Right lobe of liver (tissue), 6 donors: ENCODE measurements at regions not wholly inside any gene's neighbourhood (a gene's known extent, or its start where the extent isn't known, plus 50 kb on each side); places are given as distances from the start of the nearest gene placed in this dataset.
A peak's percentile ranks its signal among the peaks of the same experiment; 100 is the strongest.

Source experiments
- ATAC-seq, 4 donors: fragments of 200-7000 bp; cut with Tn5 transposase; one replicate each; pipeline ENCODE4 v1.9.1; 2020; ENCODE audit warnings: mild to moderate bottlenecking in 4 of 4, moderate library complexity in 4 of 4
- DNase-seq, 3 donors: peaks; one replicate each; pipeline ENCODE4 v3.0.0-alpha.2; 2020
- H3K27ac ChIP-seq, 3 donors: fragments of 200-600 bp; one replicate each; pipeline ENCODE4 v1.8.0; 2022
- H3K27me3 ChIP-seq, 2 donors: fragments of 200-600 bp; one replicate each; pipeline ENCODE4 v1.8.0; 2022
- H3K36me3 ChIP-seq, 4 donors: fragments of 200-600 bp; sonication (generic) in 1 of 4; one replicate each; pipeline versions ENCODE4 v1.5.1 to v1.8.0; 2017 to 2022; ENCODE audit warnings: control low read depth in 1 of 4
- H3K4me1 ChIP-seq, 4 donors: fragments of 200-600 bp; sonication (generic) in 1 of 4; one replicate each; pipeline versions ENCODE4 v1.5.1 to v1.8.0; 2017 to 2022; ENCODE audit warnings: control low read depth in 1 of 4
- H3K4me3 ChIP-seq, 3 donors: fragments of 200-600 bp; one replicate each; pipeline ENCODE4 v1.8.0; 2022
- H3K9me3 ChIP-seq, 4 donors: fragments of 200-600 bp; sonication (generic) in 1 of 4; one replicate each; pipeline versions ENCODE4 v1.5.1 to v1.8.0; 2017 to 2022; ENCODE audit warnings: control low read depth in 1 of 4
- CTCF ChIP-seq, 4 donors: fragments of 200-600 bp in 3 of 4; fragments of 450-650 bp in 1 of 4; IDR thresholded peaks; one replicate each; pipeline versions ENCODE4 v1.5.1 to v1.8.0; 2016 to 2022; ENCODE audit warnings: antibody characterized with exemption in 4 of 4, mild to moderate bottlenecking in 2 of 4
- POLR2A ChIP-seq: fragments of 450-650 bp; IDR thresholded peaks from one replicate; pipeline ENCODE4 v1.6.1; 2017; ENCODE audit warnings: antibody characterized with exemption, mild to moderate bottlenecking
- WGBS: methylation state at CpG from one replicate; pipeline ENCODE4 v1.1.6; 2018; ENCODE audit warnings: low coverage, low lambda C conversion rate; ENCODE audit not compliant: insufficient coverage; ENCODE audit errors: missing lambda C conversion rate; 5-methylcytosine and 5-hydroxymethylcytosine counted together
- intact Hi-C, 2 donors: fragments of 100-400 bp; cut with DNase I; formaldehyde crosslinking; loops; one replicate each; pipeline versions ENCODE4 v1.11.2 to v1.14.1; 2022
- donor health status: DM: no; HTN: yes; CAD: no.
- donor health status: DM: no; HTN: no; CAD: no.
- donor health status: DM: no; HTN: no; CAD: no.
- donor health status: DM: no; HTN: yes; CAD: no.
- donor health status: DM: no; HTN: yes; CAD: no.

DNA sequence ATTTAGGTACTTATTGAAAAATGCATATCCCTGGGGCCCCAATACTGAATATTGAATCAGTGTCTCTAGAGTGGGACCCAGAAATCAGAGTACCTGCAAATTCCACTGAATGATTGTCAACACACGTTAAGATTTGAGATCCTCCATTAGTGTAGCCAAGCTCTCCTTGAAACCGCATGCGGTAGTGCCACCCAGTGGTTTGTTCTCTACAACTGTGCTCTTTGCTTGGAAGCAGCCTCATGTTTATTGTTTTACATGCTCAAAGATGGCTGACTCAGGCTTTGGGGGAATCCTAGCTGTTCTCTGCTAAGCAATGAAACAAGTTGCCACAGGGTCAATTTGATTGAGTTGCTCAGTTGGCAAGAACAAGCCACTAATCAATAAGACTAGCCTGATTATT is 340.2 kb upstream of the CELF2 start:
- Histone ChIP-seq H3K4me1 (no peaks in the 10 kb centered on the region), H3K27ac (no peak overlapping the region), H3K27me3 (no peaks in the 10 kb centered on the region), H3K4me3 (no peak overlapping the region), H3K36me3 (no peaks in the 10 kb centered on the region), H3K9me3 (no peaks in the 10 kb centered on the region)
- DNase-seq (no peak), ATAC-seq (no peak)
- WGBS = 51% methylated on average over 3 of the region's 3 CpGs
- TF ChIP-seq CTCF (IDR thresholded peaks at IDR 0.05) (peak in 3 of 4 donors; percentile 14 to 27 (median 21)), POLR2A (no peak)
- intact Hi-C loops = no loop called here

DNA sequence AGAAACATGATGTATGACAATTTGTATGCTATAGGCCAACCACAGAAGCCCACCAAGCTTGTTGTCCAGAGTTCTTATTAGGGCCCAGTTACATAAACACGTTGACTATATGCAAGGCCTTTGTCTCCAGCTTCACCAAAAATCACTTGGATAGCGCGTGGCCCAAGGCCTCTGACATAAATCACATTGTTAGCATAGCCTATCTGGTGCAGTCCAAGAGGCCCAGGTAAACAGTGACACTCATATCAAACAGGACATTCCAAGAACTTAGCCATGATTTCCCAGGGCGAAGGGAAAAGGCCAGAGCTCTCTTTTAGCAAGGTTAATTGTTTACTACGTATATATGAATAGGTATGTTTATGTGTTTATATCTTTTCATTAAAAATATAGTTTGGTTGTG is 337.2 kb upstream of the CELF2 start:
- 24% methylated on average over 5 of the region's 5 CpGs for WGBS
- Histone ChIP-seq H3K27ac (no peak overlapping the region), H3K36me3 (no peaks in the 10 kb centered on the region), H3K4me3 (no peak overlapping the region), H3K4me1 (no peaks in the 10 kb centered on the region), H3K27me3 (no peaks in the 10 kb centered on the region), H3K9me3 (no peaks in the 10 kb centered on the region)
- ATAC-seq (no peak), DNase-seq (no peak)
- intact Hi-C loops = no loop called here
- TF ChIP-seq POLR2A = no peak
- TF ChIP-seq CTCF (IDR thresholded peaks at IDR 0.05) = no peak

DNA sequence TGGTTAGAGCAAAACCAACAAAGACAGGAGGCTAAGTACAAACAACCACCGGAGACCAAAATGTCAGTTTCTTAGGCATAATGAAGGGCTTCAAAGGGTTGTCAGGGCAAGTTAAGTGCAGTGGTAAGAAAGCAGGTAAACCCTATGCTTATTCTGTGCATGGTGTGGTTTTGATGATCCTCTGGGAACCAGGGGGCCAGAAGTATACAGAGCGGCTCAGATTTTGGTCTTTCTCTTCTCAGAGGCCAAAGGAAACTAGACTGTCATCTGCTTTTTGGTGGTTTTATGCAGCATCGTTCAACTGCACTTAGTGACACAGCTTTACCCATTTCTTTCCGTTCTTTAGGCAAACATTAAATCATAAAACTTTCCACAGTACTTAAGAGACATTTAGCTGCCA is 332.7 kb upstream of the CELF2 start:
- no peak for ATAC-seq
- 54% methylated on average over 4 of the region's 4 CpGs for WGBS
- H3K4me1 ChIP-seq = no peaks in the 10 kb centered on the region

DNA sequence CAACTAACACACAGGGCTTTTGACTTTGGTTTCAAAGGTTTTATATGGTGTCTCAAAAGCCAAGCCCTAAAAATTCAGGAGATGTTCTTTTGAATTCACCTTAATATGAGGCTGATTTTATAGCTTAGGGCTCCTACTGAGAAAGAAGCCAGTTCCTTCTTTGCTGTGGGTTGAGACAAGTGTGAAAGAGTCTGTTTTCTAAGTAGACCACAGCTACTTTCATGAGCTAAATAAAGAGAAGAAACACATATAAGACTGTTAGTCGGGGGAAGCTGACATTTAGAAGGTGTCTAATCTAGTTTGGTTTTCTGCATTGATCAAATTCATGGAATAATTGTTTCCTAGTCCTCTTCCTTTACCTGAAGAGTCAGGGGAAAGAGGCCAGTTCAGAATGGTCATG is 332.1 kb upstream of the CELF2 start:
- Histone ChIP-seq H3K27ac (no peak overlapping the region), H3K36me3 (no peaks in the 10 kb centered on the region), H3K9me3 (no peaks in the 10 kb centered on the region), H3K4me3 (no peak overlapping the region), H3K27me3 (no peaks in the 10 kb centered on the region), H3K4me1 (no peaks in the 10 kb centered on the region)
- no peak for DNase-seq
- intact Hi-C loops = no loop called here
- no peak for ATAC-seq
- WGBS = 65% methylated on average over 1 of the region's 1 CpG
- no peak for TF ChIP-seq POLR2A
- no peak for TF ChIP-seq CTCF (IDR thresholded peaks at IDR 0.05)

More for the DNA sequence above, 332.7 kb upstream of the CELF2 start:
- DNase-seq = no peak
- Histone ChIP-seq H3K4me3 (no peak overlapping the region), H3K27me3 (no peaks in the 10 kb centered on the region), H3K36me3 (no peaks in the 10 kb centered on the region), H3K27ac (no peak overlapping the region), H3K9me3 (no peaks in the 10 kb centered on the region)
- TF ChIP-seq POLR2A (no peak), CTCF (IDR thresholded peaks at IDR 0.05) (no peak)
- intact Hi-C loops = no loop called here

DNA sequence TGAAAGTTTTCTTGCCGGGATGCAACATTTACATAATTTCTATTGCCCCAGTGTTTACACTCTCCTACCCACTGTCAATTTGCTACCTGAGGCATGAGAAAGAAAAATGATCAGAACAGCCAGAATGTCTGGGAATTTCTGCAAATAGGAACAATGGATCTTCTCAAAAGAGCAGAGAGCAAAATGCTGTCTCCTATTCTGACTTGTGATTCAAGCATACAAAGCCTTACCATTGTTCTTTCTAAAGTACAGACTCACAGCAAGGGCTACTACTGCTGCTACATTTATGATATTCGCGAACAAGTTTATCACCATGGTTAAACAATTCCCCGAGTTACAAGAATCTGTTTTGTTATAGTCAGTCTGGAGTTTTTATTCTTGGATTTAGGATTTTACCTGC is 329.9 kb upstream of the CELF2 start:
- intact Hi-C loops = no loop called here
- ATAC-seq = no peak
- DNase-seq = no peak
- no peaks in the 10 kb centered on the region for H3K9me3 ChIP-seq
- no peaks in the 10 kb centered on the region for H3K4me1 ChIP-seq
- no peaks in the 10 kb centered on the region for H3K27me3 ChIP-seq
- H3K36me3 ChIP-seq = no peaks in the 10 kb centered on the region
- no peak overlapping the region for H3K27ac ChIP-seq
- WGBS = 76% methylated on average over 4 of the region's 4 CpGs
- TF ChIP-seq POLR2A (no peak), CTCF (IDR thresholded peaks at IDR 0.05) (no peak)
- H3K4me3 ChIP-seq = no peak overlapping the region
